ENCODE measurements at regions not wholly inside any gene's neighbourhood (a gene's known extent, or its start where the extent isn't known, plus 50 kb on each side); places are given as distances from the start of the nearest gene placed in this dataset.

DNA sequence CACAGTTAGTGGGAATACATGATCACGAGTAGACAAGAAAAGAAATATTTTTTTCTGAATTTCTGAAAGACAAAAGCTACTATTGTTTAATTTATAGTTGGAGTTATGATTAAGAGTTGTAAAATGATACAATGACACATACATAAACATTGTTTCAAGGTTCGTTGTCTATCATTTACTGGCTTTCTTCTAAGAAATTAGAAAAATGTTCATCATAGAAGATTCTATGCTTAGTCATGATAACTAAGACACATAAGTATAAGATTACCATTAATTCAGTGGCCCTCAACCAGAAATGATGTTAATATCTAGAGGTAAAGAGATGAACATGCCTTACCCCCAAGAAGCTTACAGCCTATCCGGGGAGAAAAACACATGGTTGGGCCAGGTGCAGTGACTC is 1832.8 kb upstream of the PRR20A start:
- no peak for ATAC-seq
- no peak for DNase-seq (ENCODE audit: low spot score)
- Mint-ChIP-seq H3K9me3 (no peaks in the 10 kb centered on the region), H3K4me3 (no peak overlapping the region), H3K36me3 (no peaks in the 10 kb centered on the region), H3K4me1 (no peaks in the 10 kb centered on the region), H3K27me3 (ENCODE audit: low read depth) (no peaks in the 10 kb centered on the region), H3K27ac (no peak overlapping the region)
- CTCF ChIA-PET, result no interaction called here
- TF ChIP-seq, protein P1, sequence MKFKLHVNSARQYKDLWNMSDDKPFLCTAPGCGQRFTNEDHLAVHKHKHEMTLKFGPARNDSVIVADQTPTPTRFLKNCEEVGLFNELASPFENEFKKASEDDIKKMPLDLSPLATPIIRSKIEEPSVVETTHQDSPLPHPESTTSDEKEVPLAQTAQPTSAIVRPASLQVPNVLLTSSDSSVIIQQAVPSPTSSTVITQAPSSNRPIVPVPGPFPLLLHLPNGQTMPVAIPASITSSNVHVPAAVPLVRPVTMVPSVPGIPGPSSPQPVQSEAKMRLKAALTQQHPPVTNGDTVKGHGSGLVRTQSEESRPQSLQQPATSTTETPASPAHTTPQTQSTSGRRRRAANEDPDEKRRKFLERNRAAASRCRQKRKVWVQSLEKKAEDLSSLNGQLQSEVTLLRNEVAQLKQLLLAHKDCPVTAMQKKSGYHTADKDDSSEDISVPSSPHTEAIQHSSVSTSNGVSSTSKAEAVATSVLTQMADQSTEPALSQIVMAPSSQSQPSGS (CRISPR knock-in tag; IDR thresholded peaks at IDR 0.05; ENCODE audit: borderline replicate concordance, low read depth), result no peak
- no peak for TF ChIP-seq ZNF425 (CRISPR knock-in tag; conservative IDR thresholded peaks at IDR 0.05)
- POLR2A ChIA-PET, result no interaction called here

- Mint-ChIP-seq H3K27ac (no peak overlapping the region), H3K36me3 (no peaks in the 10 kb centered on the region), H3K4me1 (no peaks in the 10 kb centered on the region; the same call in 1 of the 2 replicates), H3K27me3 (ENCODE audit: low read depth) (no peaks in the 10 kb centered on the region), H3K9me3 (no peaks in the 10 kb centered on the region), H3K4me3 (no peak overlapping the region)
- POLR2A ChIA-PET, result no interaction called here
- DNase-seq (ENCODE audit: low spot score), result no peak
- CTCF ChIA-PET, result no interaction called here
- ATAC-seq, result no peak
- TF ChIP-seq, protein P2, sequence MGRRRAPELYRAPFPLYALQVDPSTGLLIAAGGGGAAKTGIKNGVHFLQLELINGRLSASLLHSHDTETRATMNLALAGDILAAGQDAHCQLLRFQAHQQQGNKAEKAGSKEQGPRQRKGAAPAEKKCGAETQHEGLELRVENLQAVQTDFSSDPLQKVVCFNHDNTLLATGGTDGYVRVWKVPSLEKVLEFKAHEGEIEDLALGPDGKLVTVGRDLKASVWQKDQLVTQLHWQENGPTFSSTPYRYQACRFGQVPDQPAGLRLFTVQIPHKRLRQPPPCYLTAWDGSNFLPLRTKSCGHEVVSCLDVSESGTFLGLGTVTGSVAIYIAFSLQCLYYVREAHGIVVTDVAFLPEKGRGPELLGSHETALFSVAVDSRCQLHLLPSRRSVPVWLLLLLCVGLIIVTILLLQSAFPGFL (CRISPR knock-in tag; IDR thresholded peaks at IDR 0.05; ENCODE audit: borderline replicate concordance), result no peak
- TF ChIP-seq KAT7 (CRISPR knock-in tag; IDR thresholded peaks at IDR 0.05; ENCODE audit: borderline replicate concordance) (no peak), JAZF1 (CRISPR knock-in tag; IDR thresholded peaks at IDR 0.05) (no peak), ZNF317 (CRISPR knock-in tag; IDR thresholded peaks at IDR 0.05; ENCODE audit: borderline replicate concordance, low read depth) (no peak), HMGA2 (CRISPR knock-in tag; IDR thresholded peaks at IDR 0.05) (no peak), ZNF423 (CRISPR knock-in tag; IDR thresholded peaks at IDR 0.05) (no peak)
- TF ChIP-seq, protein P3, sequence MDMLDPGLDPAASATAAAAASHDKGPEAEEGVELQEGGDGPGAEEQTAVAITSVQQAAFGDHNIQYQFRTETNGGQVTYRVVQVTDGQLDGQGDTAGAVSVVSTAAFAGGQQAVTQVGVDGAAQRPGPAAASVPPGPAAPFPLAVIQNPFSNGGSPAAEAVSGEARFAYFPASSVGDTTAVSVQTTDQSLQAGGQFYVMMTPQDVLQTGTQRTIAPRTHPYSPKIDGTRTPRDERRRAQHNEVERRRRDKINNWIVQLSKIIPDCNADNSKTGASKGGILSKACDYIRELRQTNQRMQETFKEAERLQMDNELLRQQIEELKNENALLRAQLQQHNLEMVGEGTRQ (CRISPR knock-in tag; IDR thresholded peaks at IDR 0.05), result peak; percentile 69
- TF ChIP-seq, protein P1 (CRISPR knock-in tag; IDR thresholded peaks at IDR 0.05; ENCODE audit: borderline replicate concordance, low read depth), result no peak
Measured at GRCh38 chr13:55341891-55342290, 1798.8 kb upstream of the PRR20A start.

- CTCF ChIA-PET, result no interaction called here
- Mint-ChIP-seq H3K36me3 (no peaks in the 10 kb centered on the region), H3K27me3 (ENCODE audit: low read depth) (no peaks in the 10 kb centered on the region), H3K4me3 (no peak overlapping the region), H3K4me1 (no peaks in the 10 kb centered on the region; the same call in 1 of the 2 replicates), H3K9me3 (peaks cover 9% of the 10 kb centered on the region; the same call in 1 of the 2 replicates), H3K27ac (no peak overlapping the region)
- ATAC-seq (no peak), DNase-seq (ENCODE audit: low spot score) (no peak)
- TF ChIP-seq ZBTB21 (CRISPR knock-in tag; IDR thresholded peaks at IDR 0.05; ENCODE audit: borderline replicate concordance) (no peak), ZNF512 (CRISPR knock-in tag; IDR thresholded peaks at IDR 0.05; ENCODE audit: borderline replicate concordance) (no peak), ZNF425 (CRISPR knock-in tag; conservative IDR thresholded peaks at IDR 0.05) (no peak), FOXJ3 (CRISPR knock-in tag; IDR thresholded peaks at IDR 0.05; ENCODE audit: borderline replicate concordance) (no peak), ZMAT4 (CRISPR knock-in tag; IDR thresholded peaks at IDR 0.05) (no peak), ATF1 (CRISPR knock-in tag; IDR thresholded peaks at IDR 0.05) (no peak)
- TF ChIP-seq, protein P4, sequence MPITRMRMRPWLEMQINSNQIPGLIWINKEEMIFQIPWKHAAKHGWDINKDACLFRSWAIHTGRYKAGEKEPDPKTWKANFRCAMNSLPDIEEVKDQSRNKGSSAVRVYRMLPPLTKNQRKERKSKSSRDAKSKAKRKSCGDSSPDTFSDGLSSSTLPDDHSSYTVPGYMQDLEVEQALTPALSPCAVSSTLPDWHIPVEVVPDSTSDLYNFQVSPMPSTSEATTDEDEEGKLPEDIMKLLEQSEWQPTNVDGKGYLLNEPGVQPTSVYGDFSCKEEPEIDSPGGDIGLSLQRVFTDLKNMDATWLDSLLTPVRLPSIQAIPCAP (CRISPR knock-in tag; IDR thresholded peaks at IDR 0.05), result no peak
- POLR2A ChIA-PET, result no interaction called here
Measured at GRCh38 chr13:55345224-55345623, 1795.5 kb upstream of the PRR20A start.
